CD4-positive, alpha-beta T cell (primary cell): ENCODE measurements at regions not wholly inside any gene's neighbourhood (a gene's known extent, or its start where the extent isn't known, plus 50 kb on each side); places are given as distances from the start of the nearest gene placed in this dataset.

Source experiments
- ATAC-seq: fragments of 200-7000 bp; cut with Tn5 transposase; one replicate; pipeline ENCODE4 v1.10.0; 2022; ENCODE audit warnings: mild to moderate bottlenecking; ENCODE audit not compliant: poor library complexity
- CTCF ChIA-PET: fragments of 350-600 bp; sonication (Branson Sonifier 250); formaldehyde crosslinking; loops from one replicate; lab custom pipeline; 2021; ENCODE audit warnings: antibody characterized with exemption, inconsistent platforms; lab: Charles Lee
- POLR2A ChIA-PET: fragments of 350-600 bp; sonication (Branson Sonifier 250); formaldehyde crosslinking; loops from one replicate; lab custom pipeline; 2021; ENCODE audit warnings: antibody characterized with exemption, inconsistent platforms; lab: Charles Lee
- DNase-seq, 14 experiments: peaks; one replicate each; pipeline ENCODE4 v3.0.0-alpha.2; 2013 to 2020; ENCODE audit warnings: mixed read lengths in 2 of 14
- H3K27ac ChIP-seq, 2 donors: one replicate each; pipeline versions ENCODE4 v1.5.1 to v1.7.0; 2013; ENCODE audit warnings: low read length in 2 of 2, low read depth in 1 of 2, mild to moderate bottlenecking in 1 of 2
- H3K27me3 ChIP-seq, 2 experiments: 1 replicate in 1 of 2; 2 replicates in 1 of 2; pipeline versions ENCODE4 v1.6.1 to v1.7.0; 2013; ENCODE audit warnings: low read length in 2 of 2, control low read depth in 1 of 2, mild to moderate bottlenecking in 1 of 2, moderate library complexity in 1 of 2; ENCODE audit not compliant: insufficient read depth in 2 of 2, control insufficient read depth in 1 of 2
- H3K36me3 ChIP-seq: one replicate; pipeline ENCODE4 v1.6.1; 2013; ENCODE audit warnings: low read length, control low read depth; ENCODE audit not compliant: insufficient read depth
- H3K4me1 ChIP-seq: one replicate; pipeline ENCODE4 v1.6.1; 2013; ENCODE audit warnings: low read length, control low read depth; ENCODE audit not compliant: insufficient read depth
- H3K4me3 ChIP-seq: one replicate; pipeline ENCODE4 v1.5.1; 2013; ENCODE audit warnings: mild to moderate bottlenecking, low read length, moderate library complexity
- H3K9me3 ChIP-seq, 2 experiments: 1 replicate in 1 of 2; 2 replicates in 1 of 2; pipeline versions ENCODE4 v1.6.1 to v1.7.0; 2013; ENCODE audit warnings: low read length in 2 of 2, mild to moderate bottlenecking in 2 of 2, control low read depth in 1 of 2, moderate library complexity in 1 of 2; ENCODE audit not compliant: control insufficient read depth in 1 of 2, insufficient read depth in 1 of 2
- H3K27ac Mint-ChIP-seq: one replicate; pipeline ENCODE4 v1.8.0; 2020; ENCODE audit warnings: mixed read lengths
- H3K27me3 Mint-ChIP-seq: one replicate; pipeline ENCODE4 v1.8.0; 2021; ENCODE audit warnings: mixed read lengths
- H3K36me3 Mint-ChIP-seq: one replicate; pipeline ENCODE4 v1.8.0; 2021; ENCODE audit warnings: low read depth, mixed read lengths
- H3K4me1 Mint-ChIP-seq: one replicate; pipeline ENCODE4 v1.8.0; 2021; ENCODE audit warnings: low read depth, mixed read lengths
- H3K4me3 Mint-ChIP-seq: one replicate; pipeline ENCODE4 v1.8.0; 2020; ENCODE audit warnings: mild to moderate bottlenecking, mixed read lengths
- H3K9me3 Mint-ChIP-seq: one replicate; pipeline ENCODE4 v1.8.0; 2020; ENCODE audit warnings: mixed read lengths
- intact Hi-C, 2 experiments: fragments of 100-400 bp; cut with DNase I in 1 of 2; cut with micrococcal nuclease in 1 of 2; formaldehyde crosslinking; loops; one replicate each; pipeline versions ENCODE4 v1.15.1 to v1.9.0; 2023 to 2025; cut with DNase I, micrococcal nuclease
- TF ChIP-seq, protein P1 (sequence below): fragments of 200-600 bp; IDR thresholded peaks from one replicate; pipeline ENCODE4 v1.8.0; 2022; ENCODE audit warnings: antibody characterized with exemption, mild to moderate bottlenecking

DNA sequence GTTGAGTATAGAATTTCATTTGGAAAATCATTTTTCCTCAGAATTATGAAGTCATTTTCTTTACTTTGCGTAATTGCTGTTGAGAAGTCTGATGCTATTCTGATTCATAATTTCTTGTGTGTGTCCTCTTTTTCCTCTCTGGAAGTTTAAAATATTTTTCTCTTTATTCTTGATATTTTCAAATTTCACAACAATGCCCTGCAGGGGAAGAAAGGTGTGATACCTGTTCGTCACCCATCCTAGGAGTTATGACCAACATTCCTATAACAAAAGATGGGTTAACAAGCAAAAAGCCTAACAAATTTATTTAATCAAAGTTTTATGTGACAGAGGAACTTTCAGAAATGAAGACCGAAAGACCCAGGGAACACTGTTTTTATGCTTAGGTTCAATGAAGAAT is 171.5 kb upstream of the AKIRIN2 start:
- H3K4me3 ChIP-seq = no peak overlapping the region
- H3K36me3 ChIP-seq = no peaks in the 10 kb centered on the region
- H3K27me3 ChIP-seq = peaks cover 0 to 5% of the 10 kb centered on the region in 2 experiments
- Mint-ChIP-seq H3K36me3 (no peaks in the 10 kb centered on the region), H3K4me1 (no peaks in the 10 kb centered on the region), H3K27ac (no peak overlapping the region), H3K9me3 (no peaks in the 10 kb centered on the region), H3K4me3 (no peak overlapping the region), H3K27me3 (peaks cover 49% of the 10 kb centered on the region)
- intact Hi-C loops = no loop called here
- DNase-seq (no peak), ATAC-seq (no peak)
- H3K4me1 ChIP-seq = no peaks in the 10 kb centered on the region
- ChIA-PET CTCF (no interaction called here), POLR2A (no interaction called here)
- TF ChIP-seq, protein P1, sequence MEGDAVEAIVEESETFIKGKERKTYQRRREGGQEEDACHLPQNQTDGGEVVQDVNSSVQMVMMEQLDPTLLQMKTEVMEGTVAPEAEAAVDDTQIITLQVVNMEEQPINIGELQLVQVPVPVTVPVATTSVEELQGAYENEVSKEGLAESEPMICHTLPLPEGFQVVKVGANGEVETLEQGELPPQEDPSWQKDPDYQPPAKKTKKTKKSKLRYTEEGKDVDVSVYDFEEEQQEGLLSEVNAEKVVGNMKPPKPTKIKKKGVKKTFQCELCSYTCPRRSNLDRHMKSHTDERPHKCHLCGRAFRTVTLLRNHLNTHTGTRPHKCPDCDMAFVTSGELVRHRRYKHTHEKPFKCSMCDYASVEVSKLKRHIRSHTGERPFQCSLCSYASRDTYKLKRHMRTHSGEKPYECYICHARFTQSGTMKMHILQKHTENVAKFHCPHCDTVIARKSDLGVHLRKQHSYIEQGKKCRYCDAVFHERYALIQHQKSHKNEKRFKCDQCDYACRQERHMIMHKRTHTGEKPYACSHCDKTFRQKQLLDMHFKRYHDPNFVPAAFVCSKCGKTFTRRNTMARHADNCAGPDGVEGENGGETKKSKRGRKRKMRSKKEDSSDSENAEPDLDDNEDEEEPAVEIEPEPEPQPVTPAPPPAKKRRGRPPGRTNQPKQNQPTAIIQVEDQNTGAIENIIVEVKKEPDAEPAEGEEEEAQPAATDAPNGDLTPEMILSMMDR = no peak
- H3K27ac ChIP-seq = no peak overlapping the region
- H3K9me3 ChIP-seq = no peaks in the 10 kb centered on the region

GRCh38 chr6:87870556-87870955 is 168.5 kb upstream of the AKIRIN2 start:
- Histone ChIP-seq H3K36me3 (no peaks in the 10 kb centered on the region), H3K27me3 (peaks cover 0 to 5% of the 10 kb centered on the region in 2 experiments), H3K4me3 (no peak overlapping the region), H3K27ac (no peak overlapping the region), H3K4me1 (no peaks in the 10 kb centered on the region), H3K9me3 (no peaks in the 10 kb centered on the region)
- Mint-ChIP-seq H3K27me3 (peaks cover 26% of the 10 kb centered on the region), H3K4me1 (no peaks in the 10 kb centered on the region), H3K4me3 (no peak overlapping the region), H3K9me3 (no peaks in the 10 kb centered on the region), H3K36me3 (no peaks in the 10 kb centered on the region), H3K27ac (no peak overlapping the region)
- DNase-seq = no peak
- TF ChIP-seq, protein P1 = no peak
- ChIA-PET POLR2A (no interaction called here), CTCF (no interaction called here)
- intact Hi-C loops = no loop called here
- ATAC-seq = no peak

- DNase-seq (no peak), ATAC-seq (no peak)
- TF ChIP-seq, protein P1 = no peak
- H3K36me3 ChIP-seq = no peaks in the 10 kb centered on the region
- Mint-ChIP-seq H3K9me3 (no peaks in the 10 kb centered on the region), H3K27me3 (peaks cover 13% of the 10 kb centered on the region), H3K36me3 (no peaks in the 10 kb centered on the region), H3K4me1 (no peaks in the 10 kb centered on the region), H3K4me3 (no peak overlapping the region), H3K27ac (no peak overlapping the region)
- H3K4me3 ChIP-seq = no peak overlapping the region
- POLR2A ChIA-PET = interaction anchor here (0.6 kb wide), 1 partner anchor 39 kb away, joined by 3 read pairs; no protein-coding TSS in a partner anchor
- CTCF ChIA-PET = no interaction called here
- H3K9me3 ChIP-seq = no peaks in the 10 kb centered on the region
- peaks cover 0 to 3% of the 10 kb centered on the region in 2 experiments for H3K27me3 ChIP-seq
- H3K4me1 ChIP-seq = no peaks in the 10 kb centered on the region
- intact Hi-C loops = no loop called here
- H3K27ac ChIP-seq = no peak overlapping the region
Measured at GRCh38 chr6:87869064-87869905, 167.3 kb upstream of the AKIRIN2 start.
